Psoas muscle (tissue), 7 donors: ENCODE measurements at regions not wholly inside any gene's neighbourhood (a gene's known extent, or its start where the extent isn't known, plus 50 kb on each side); places are given as distances from the start of the nearest gene placed in this dataset.

Experiments used
- ATAC-seq, 4 donors: fragments of 200-7000 bp; cut with Tn5 transposase; one replicate each; pipeline ENCODE4 v1.9.1; 2020; ENCODE audit warnings: moderate library complexity in 3 of 4, mild to moderate bottlenecking in 2 of 4
- DNase-seq, 2 donors: peaks; one replicate each; pipeline ENCODE4 v3.0.0-alpha.2; 2020
- H3K27ac ChIP-seq: fragments of 200-600 bp; one replicate; pipeline ENCODE4 v1.8.0; 2022
- H3K27me3 ChIP-seq, 3 donors: fragments of 200-600 bp in 1 of 3; one replicate each; pipeline versions ENCODE4 v1.6.1 to v1.8.0; 2013 to 2022; ENCODE audit warnings: low read length in 2 of 3, mild to moderate bottlenecking in 2 of 3, moderate library complexity in 1 of 3; ENCODE audit not compliant: insufficient read depth in 3 of 3
- H3K36me3 ChIP-seq, 2 donors: fragments of 200-600 bp in 1 of 2; one replicate each; pipeline versions ENCODE4 v1.6.1 to v1.8.0; 2013 to 2022; ENCODE audit warnings: low read depth in 1 of 2, mild to moderate bottlenecking in 1 of 2, moderate library complexity in 1 of 2; ENCODE audit not compliant: insufficient read depth in 1 of 2
- H3K4me1 ChIP-seq: fragments of 200-600 bp; one replicate; pipeline ENCODE4 v1.8.0; 2022
- H3K4me3 ChIP-seq: fragments of 200-600 bp; one replicate; pipeline ENCODE4 v1.8.0; 2022; ENCODE audit warnings: mild to moderate bottlenecking
- H3K9me3 ChIP-seq: fragments of 200-600 bp; one replicate; pipeline ENCODE4 v1.8.0; 2022
- WGBS, 3 donors: extraction: QIAGEN DNeasy Blood & Tissue Kit; methylation state at CpG; one replicate each; pipeline versions ENCODE4 v1.1.6 to v1.1.7; 2013; 5-methylcytosine and 5-hydroxymethylcytosine counted together
- intact Hi-C, 2 donors: fragments of 100-400 bp; cut with DNase I; formaldehyde crosslinking; loops; one replicate each; pipeline versions ENCODE4 v1.11.0 to v1.14.2; 2022
- TF ChIP-seq, protein P1 (sequence below): fragments of 200-600 bp; IDR thresholded peaks from one replicate; pipeline ENCODE4 v1.8.0; 2022; ENCODE audit warnings: antibody characterized with exemption
- donor health status: healthy with polysubstance abuse.
- donor health status: DM: no; HTN: no; CAD: no; lungs with moderate emphysema.
- donor health status: Bipolar disorder and iron deficiency.
- donor health status: healthy.
- donor health status: DM: yes; HTN: yes; CAD: no.
- donor health status: DM: no; HTN: no; CAD: no.
- donor health status: DM: yes; HTN: yes; CAD: no.

- no peak overlapping the region for H3K4me3 ChIP-seq
- intact Hi-C loops = no loop called here
- H3K4me1 ChIP-seq = no peaks in the 10 kb centered on the region
- no peaks in the 10 kb centered on the region for H3K36me3 ChIP-seq
- no peak for ATAC-seq
- H3K27me3 ChIP-seq = peaks cover 0 to 2% (median 0%) of the 10 kb centered on the region in 3 donors
- H3K27ac ChIP-seq = no peak overlapping the region
- WGBS, 3 donors = 44 to 82% (median 70%) methylated on average over 1 of the region's 1 CpG
- TF ChIP-seq, protein P1, sequence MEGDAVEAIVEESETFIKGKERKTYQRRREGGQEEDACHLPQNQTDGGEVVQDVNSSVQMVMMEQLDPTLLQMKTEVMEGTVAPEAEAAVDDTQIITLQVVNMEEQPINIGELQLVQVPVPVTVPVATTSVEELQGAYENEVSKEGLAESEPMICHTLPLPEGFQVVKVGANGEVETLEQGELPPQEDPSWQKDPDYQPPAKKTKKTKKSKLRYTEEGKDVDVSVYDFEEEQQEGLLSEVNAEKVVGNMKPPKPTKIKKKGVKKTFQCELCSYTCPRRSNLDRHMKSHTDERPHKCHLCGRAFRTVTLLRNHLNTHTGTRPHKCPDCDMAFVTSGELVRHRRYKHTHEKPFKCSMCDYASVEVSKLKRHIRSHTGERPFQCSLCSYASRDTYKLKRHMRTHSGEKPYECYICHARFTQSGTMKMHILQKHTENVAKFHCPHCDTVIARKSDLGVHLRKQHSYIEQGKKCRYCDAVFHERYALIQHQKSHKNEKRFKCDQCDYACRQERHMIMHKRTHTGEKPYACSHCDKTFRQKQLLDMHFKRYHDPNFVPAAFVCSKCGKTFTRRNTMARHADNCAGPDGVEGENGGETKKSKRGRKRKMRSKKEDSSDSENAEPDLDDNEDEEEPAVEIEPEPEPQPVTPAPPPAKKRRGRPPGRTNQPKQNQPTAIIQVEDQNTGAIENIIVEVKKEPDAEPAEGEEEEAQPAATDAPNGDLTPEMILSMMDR = no peak
- DNase-seq = no peak
- H3K9me3 ChIP-seq = no peaks in the 10 kb centered on the region
Measured at GRCh38 chr18:14912967-14913366, 165.0 kb downstream of the ANKRD30B start.

DNA sequence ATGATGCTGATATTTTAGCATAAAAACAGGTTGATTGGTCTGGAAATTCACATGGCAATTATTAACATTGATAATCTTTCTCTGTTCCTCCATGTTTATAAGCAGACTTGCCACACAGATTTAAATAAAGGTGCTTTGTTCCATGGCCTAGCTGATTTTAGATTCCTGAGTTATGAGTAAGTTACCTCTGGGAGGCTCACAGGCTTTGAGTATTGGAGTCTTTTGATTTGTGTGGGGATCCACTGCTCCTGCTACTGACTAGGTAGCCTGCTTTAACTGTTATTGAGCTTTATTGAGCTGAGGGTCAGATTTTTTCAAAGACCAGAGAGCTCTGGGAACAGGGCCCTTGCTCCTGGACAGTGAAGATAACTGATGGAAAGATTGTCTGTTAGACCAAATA is 166.1 kb downstream of the ANKRD30B start:
- H3K27ac ChIP-seq = no peak overlapping the region
- DNase-seq (no peak), ATAC-seq (no peak)
- H3K9me3 ChIP-seq = no peaks in the 10 kb centered on the region
- no peaks in the 10 kb centered on the region for H3K4me1 ChIP-seq
- TF ChIP-seq, protein P1 = no peak
- H3K36me3 ChIP-seq = no peaks in the 10 kb centered on the region
- peaks cover 0 to 2% (median 0%) of the 10 kb centered on the region in 3 donors for H3K27me3 ChIP-seq
- intact Hi-C loops = no loop called here
- no peak overlapping the region for H3K4me3 ChIP-seq

- WGBS, 3 donors = 66 to 74% (median 67%) methylated on average over 3 of the region's 3 CpGs
- Histone ChIP-seq H3K27ac (no peak overlapping the region), H3K4me1 (no peaks in the 10 kb centered on the region), H3K36me3 (no peaks in the 10 kb centered on the region), H3K27me3 (peaks cover 0 to 2% (median 0%) of the 10 kb centered on the region in 3 donors), H3K9me3 (no peaks in the 10 kb centered on the region), H3K4me3 (no peak overlapping the region)
- DNase-seq (no peak), ATAC-seq (no peak)
- TF ChIP-seq, protein P1 = no peak
- intact Hi-C loops = no loop called here
Measured at GRCh38 chr18:14914771-14915170, 166.8 kb downstream of the ANKRD30B start.

GRCh38 chr18:14916181-14916580 is 168.2 kb downstream of the ANKRD30B start:
- Histone ChIP-seq H3K9me3 (no peaks in the 10 kb centered on the region), H3K4me1 (no peaks in the 10 kb centered on the region), H3K27me3 (peaks cover 0 to 2% (median 0%) of the 10 kb centered on the region in 3 donors), H3K36me3 (no peaks in the 10 kb centered on the region), H3K4me3 (no peak overlapping the region), H3K27ac (no peak overlapping the region)
- DNase-seq = no peak
- ATAC-seq = no peak
- 50 to 58% (median 58%) methylated on average over 1 of the region's 1 CpG for WGBS, 3 donors
- TF ChIP-seq, protein P1 = no peak
- intact Hi-C loops = no loop called here

DNA sequence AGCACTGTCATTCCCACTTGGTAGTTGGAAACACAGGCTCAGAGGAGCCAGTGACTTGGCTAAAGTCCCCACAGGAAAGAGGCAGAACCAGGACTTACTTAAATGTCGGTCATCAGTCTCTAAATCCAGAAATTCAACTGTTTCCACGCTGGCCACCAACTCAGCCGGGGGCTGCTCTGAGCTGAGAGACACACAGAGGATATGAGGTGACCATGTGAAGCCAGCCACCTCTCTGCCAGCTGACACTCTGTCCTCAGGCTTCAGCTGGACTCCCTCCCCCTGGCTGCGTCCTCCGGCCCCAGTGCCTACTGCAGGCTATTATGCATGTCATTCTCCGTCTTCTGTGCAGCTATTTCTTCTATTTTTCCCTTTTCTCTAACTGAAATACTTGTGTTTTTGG is 168.9 kb downstream of the ANKRD30B start:
- TF ChIP-seq, protein P1 = no peak
- Histone ChIP-seq H3K27ac (no peak overlapping the region), H3K4me1 (no peaks in the 10 kb centered on the region), H3K9me3 (no peaks in the 10 kb centered on the region), H3K36me3 (no peaks in the 10 kb centered on the region), H3K4me3 (no peak overlapping the region), H3K27me3 (peaks cover 0 to 2% (median 0%) of the 10 kb centered on the region in 3 donors)
- ATAC-seq (no peak), DNase-seq (no peak)
- intact Hi-C loops = no loop called here
- 60 to 64% (median 61%) methylated on average over 6 of the region's 6 CpGs for WGBS, 3 donors
